GM12801 (cell line): ENCODE measurements at regions not wholly inside any gene's neighbourhood (a gene's known extent, or its start where the extent isn't known, plus 50 kb on each side); places are given as distances from the start of the nearest gene placed in this dataset.

ENCODE experiments used
- TF ChIP-seq, protein P1 (sequence below): IDR thresholded peaks from one replicate; pipeline ENCODE4 v1.5.1; 2011; ENCODE audit warnings: control low read depth; ENCODE audit not compliant: insufficient read length; ENCODE audit errors: extremely low read depth

DNA sequence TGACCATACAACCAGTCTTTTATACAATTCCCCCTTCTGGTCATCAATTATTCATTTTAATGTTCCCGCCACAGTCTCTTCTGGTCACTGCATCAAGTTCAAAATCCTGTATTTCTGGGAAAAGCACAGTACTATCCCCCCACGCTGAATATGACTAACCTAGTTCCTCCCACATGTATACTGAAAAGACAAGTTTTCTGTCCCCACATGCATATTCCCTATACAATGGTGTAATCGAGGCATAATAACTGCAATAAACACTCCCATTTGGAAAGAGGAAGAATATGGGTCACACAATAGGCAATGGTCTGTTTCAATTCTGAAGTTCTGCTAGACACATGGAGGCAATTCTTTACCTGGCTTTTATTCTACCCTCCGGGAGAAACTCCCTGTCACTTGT is 344.9 kb downstream of the EFNA5 start:
- TF ChIP-seq, protein P1, sequence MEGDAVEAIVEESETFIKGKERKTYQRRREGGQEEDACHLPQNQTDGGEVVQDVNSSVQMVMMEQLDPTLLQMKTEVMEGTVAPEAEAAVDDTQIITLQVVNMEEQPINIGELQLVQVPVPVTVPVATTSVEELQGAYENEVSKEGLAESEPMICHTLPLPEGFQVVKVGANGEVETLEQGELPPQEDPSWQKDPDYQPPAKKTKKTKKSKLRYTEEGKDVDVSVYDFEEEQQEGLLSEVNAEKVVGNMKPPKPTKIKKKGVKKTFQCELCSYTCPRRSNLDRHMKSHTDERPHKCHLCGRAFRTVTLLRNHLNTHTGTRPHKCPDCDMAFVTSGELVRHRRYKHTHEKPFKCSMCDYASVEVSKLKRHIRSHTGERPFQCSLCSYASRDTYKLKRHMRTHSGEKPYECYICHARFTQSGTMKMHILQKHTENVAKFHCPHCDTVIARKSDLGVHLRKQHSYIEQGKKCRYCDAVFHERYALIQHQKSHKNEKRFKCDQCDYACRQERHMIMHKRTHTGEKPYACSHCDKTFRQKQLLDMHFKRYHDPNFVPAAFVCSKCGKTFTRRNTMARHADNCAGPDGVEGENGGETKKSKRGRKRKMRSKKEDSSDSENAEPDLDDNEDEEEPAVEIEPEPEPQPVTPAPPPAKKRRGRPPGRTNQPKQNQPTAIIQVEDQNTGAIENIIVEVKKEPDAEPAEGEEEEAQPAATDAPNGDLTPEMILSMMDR, result no peak

DNA sequence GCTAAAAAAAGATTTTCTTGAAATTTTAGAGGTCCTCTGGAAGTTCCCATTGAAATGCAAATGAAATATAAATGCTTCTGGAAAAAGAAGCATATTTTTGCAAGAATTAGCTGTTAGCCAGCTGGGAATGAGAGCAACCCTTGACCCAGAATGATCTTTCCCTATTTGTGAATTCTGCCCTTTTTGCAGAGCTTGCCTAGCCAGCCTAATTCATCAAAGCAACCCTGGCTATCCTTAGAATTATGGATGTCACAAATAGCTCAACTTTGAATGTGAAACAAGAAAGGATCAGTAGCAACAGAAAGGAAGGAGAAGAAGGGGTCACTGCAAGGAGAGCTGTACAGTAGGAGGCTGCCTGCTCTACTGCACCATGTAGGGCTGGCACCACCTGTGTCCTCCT is 345.9 kb downstream of the EFNA5 start:
- TF ChIP-seq, protein P1, result no peak

DNA sequence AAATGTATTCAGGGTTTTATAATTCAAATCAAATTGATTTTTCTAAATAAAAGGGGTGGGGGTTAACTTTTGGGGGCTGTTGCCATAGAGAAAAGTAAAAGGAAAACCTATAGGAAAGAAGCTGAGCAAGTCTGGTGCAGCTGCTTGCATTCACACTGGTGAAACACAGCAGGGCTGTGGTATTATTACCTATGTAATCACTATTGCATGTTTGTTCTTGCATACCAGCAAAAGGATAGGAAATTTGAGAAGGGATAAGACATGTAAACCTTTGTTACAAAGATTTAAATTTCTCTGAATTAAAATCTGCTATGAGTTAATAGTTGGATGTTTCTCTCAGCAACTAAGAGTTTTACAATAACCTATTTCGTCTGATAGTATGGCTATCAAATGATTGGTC is 346.7 kb downstream of the EFNA5 start:
- TF ChIP-seq, protein P1, result no peak

DNA sequence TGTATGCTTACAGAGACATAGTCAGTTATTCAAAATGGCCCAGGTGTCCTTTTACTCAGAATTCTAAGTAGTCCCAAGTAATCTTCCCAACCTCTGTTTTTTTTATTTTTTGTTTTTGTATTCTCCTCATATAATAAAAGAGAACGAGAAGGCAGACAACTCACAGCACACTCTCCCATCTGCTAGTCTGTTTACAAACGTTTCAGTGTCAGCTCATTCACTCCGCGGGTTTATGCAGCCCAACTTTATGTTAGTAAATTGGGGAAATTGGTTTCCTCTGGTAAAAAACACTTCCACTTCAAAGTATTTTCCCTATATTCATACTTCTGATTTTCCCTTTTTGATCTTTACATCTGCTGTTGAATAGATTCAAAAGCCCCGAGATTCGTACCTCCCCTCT is 347.2 kb downstream of the EFNA5 start:
- TF ChIP-seq, protein P1, result no peak

DNA sequence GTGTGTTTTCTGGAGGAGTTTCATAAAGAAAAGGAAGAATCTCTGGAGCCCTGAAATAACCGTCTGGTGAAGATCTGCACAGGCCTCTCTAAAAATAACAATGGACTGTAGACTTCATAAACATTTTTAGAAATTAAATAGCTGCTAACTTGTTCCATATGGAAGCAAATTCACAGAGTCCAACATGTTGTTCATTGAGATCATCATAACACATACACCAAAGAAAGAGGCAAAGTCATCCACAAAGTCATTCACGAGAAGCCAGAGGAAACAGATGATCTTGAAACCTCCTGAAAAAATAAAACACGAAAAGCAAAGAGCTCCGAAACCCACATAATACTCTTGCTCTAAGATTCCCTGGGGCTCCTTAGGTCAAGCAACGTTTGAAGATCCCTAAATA is 347.8 kb downstream of the EFNA5 start:
- TF ChIP-seq, protein P1, result no peak

DNA sequence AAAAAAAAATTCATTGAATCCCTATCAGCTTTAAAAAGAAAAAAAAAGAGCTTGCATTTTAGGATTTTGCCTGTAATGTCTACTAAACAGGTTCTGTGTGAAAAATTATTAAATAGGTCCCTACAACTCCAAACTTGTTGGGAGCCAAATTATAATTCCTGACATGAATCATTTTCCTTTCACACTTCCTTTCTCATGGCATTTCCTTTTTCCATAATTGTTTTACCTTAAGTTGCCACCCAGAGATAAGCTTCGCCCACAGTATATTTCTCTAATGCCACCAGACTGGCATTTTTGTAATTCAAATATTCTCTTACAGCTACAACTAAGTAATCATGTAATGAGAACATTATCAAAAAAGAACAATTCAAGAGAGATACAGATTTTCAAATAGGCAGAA is 348.8 kb downstream of the EFNA5 start:
- TF ChIP-seq, protein P1, result no peak

DNA sequence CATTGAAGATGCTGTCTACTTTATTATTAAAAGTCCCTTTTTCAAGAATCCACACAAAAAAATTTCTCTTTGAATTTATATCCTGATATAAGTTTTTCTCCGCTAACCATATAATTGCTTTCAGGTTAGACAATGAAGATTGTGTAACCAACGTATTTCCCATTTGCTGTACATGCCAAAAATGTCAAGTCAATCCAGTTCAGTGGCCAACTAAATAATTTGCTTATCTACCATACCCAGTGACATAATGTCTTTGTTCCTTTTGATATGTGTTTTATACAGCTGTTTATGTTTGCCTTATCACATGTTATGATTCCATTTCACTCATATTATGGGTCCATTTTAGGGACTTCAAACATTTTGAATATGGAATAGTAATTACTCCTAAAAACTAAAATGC is 349.9 kb downstream of the EFNA5 start:
- TF ChIP-seq, protein P1, result no peak

DNA sequence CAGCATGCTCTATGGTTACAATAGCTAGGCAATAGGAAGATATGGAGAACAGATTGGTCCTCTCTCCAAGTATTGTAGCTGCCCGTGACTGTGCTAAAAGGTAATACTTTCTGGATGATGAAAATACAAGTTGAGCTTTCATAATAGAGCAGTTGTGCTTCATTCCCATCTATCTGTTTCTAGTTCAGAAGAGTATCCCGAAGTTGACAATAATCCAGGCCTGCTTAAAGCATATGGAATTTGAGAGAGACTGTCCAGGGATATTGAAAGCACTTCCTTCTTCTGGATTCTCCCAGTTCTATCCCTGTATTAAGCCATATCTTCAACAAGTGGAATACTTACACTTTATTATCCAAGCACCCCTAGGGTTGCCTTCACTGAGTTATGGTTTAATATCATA is 350.4 kb downstream of the EFNA5 start:
- TF ChIP-seq, protein P1, result no peak
